Keratinocyte (primary cell): ENCODE measurements at regions not wholly inside any gene's neighbourhood (a gene's known extent, or its start where the extent isn't known, plus 50 kb on each side); places are given as distances from the start of the nearest gene placed in this dataset.

Experiments
- DNase-seq: peaks from one replicate; pipeline ENCODE4 v3.0.0-alpha.2; 2011; ENCODE audit warnings: low read depth, missing footprints, low spot score
- FAIRE-seq: peaks from 2 replicates; lab custom pipeline; 2011; peaks lifted over from hg19 to GRCh38; lab: Jason Lieb, UNC
- H2AFZ ChIP-seq: 2 replicates; pipeline ENCODE4 v1.6.0; 2012; ENCODE audit warnings: low read length, control low read depth, inconsistent platforms; ENCODE audit not compliant: control insufficient read depth
- H3K27ac ChIP-seq: 2 replicates; pipeline ENCODE4 v1.5.1; 2011; ENCODE audit warnings: low read length; ENCODE audit not compliant: control insufficient read depth, insufficient read depth
- H3K27me3 ChIP-seq: 3 replicates; pipeline ENCODE4 v1.6.0; 2011; ENCODE audit warnings: low read length; ENCODE audit not compliant: control insufficient read depth, insufficient read depth; ENCODE audit errors: extremely low read depth
- H3K36me3 ChIP-seq, 2 experiments: 2 replicates in 1 of 2; 3 replicates in 1 of 2; pipeline ENCODE4 v1.5.1; 2011; ENCODE audit warnings: low read length in 2 of 2, mild to moderate bottlenecking in 1 of 2; ENCODE audit not compliant: control insufficient read depth in 2 of 2, insufficient read depth in 2 of 2; ENCODE audit errors: extremely low read depth in 1 of 2
- H3K4me1 ChIP-seq: 3 replicates; pipeline ENCODE4 v1.5.1; 2011; ENCODE audit warnings: low read length; ENCODE audit not compliant: control insufficient read depth, insufficient read depth; ENCODE audit errors: extremely low read depth
- H3K4me2 ChIP-seq: 3 replicates; pipeline ENCODE4 v1.6.0; 2011; ENCODE audit warnings: low read depth, low read length; ENCODE audit not compliant: control insufficient read depth, insufficient read depth; ENCODE audit errors: extremely low read depth
- H3K4me3 ChIP-seq, 3 experiments: fragments of 200-600 bp in 1 of 3; sonication (generic) in 1 of 3; 2 replicates in 2 of 3; 3 replicates in 1 of 3; pipeline ENCODE4 v1.5.1; 2011 to 2016; ENCODE audit warnings: low read length in 3 of 3, mild to moderate bottlenecking in 3 of 3, control low read depth in 2 of 3, inconsistent platforms in 1 of 3, low read depth in 1 of 3, mixed read lengths in 1 of 3, mixed run types in 1 of 3, moderate library complexity in 1 of 3; ENCODE audit not compliant: control insufficient read depth in 2 of 3, insufficient read depth in 2 of 3; ENCODE audit errors: extremely low read depth in 1 of 3
- H3K79me2 ChIP-seq: 2 replicates; pipeline ENCODE4 v1.6.0; 2012; ENCODE audit warnings: low read length; ENCODE audit not compliant: control insufficient read depth, insufficient read depth
- H3K9ac ChIP-seq: 3 replicates; pipeline ENCODE4 v1.6.0; 2011; ENCODE audit warnings: low read length; ENCODE audit not compliant: control insufficient read depth, insufficient read depth; ENCODE audit errors: extremely low read depth
- H3K9me1 ChIP-seq: 3 replicates; pipeline ENCODE4 v1.6.0; 2011; ENCODE audit warnings: low read length; ENCODE audit not compliant: control insufficient read depth, insufficient read depth; ENCODE audit errors: extremely low read depth
- H3K9me3 ChIP-seq: 2 replicates; pipeline ENCODE4 v1.5.1; 2012; ENCODE audit warnings: low read depth, low read length; ENCODE audit not compliant: control insufficient read depth
- H4K20me1 ChIP-seq: 3 replicates; pipeline ENCODE4 v1.6.0; 2011; ENCODE audit warnings: low read length; ENCODE audit not compliant: control insufficient read depth, insufficient read depth; ENCODE audit errors: extremely low read depth
- CTCF ChIP-seq, 3 experiments: IDR thresholded peaks in 1 of 3; conservative IDR thresholded peaks in 1 of 3; optimal IDR thresholded peaks in 1 of 3; 2 replicates in 2 of 3; 3 replicates in 1 of 3; pipeline versions ENCODE3 to v1.5.1; 2011; ENCODE audit warnings: low read length in 3 of 3, mild to moderate bottlenecking in 3 of 3, moderate library complexity in 2 of 3, control low read depth in 1 of 3, inconsistent platforms in 1 of 3; ENCODE audit not compliant: insufficient read depth in 2 of 3; ENCODE audit errors: extremely low read depth in 1 of 3
- EZH2 ChIP-seq: IDR thresholded peaks from one replicate; pipeline ENCODE4 v1.6.1; 2012; ENCODE audit warnings: inconsistent platforms, mild to moderate bottlenecking, low read length, moderate library complexity
- dilution Hi-C: fragments of 300-500 bp; cut with MboI; formaldehyde crosslinking; loops from one replicate; pipeline ENCODE4 v1.7.0; 2020; ENCODE audit warnings: low sequenced_read_pairs; ENCODE audit not compliant: extremely low pct_ligation_motif_present

GRCh38 chr2:180473456-180473855 lies 466.4 kb upstream of the CWC22 start:
- no peak overlapping the region for H3K9ac ChIP-seq

GRCh38 chr2:180472133-180472532 lies 465.0 kb upstream of the CWC22 start:
- TF ChIP-seq CTCF (optimal IDR thresholded peaks at IDR 0.05 in 1 of 3, IDR thresholded peaks at IDR 0.05 in 1 of 3, conservative IDR thresholded peaks at IDR 0.05 in 1 of 3; ENCODE audit: extremely low read depth in 1 of 3, insufficient read depth in 2 of 3, low read length in 3 of 3) (no peak), EZH2 (no peak)
- H3K9me3 ChIP-seq, result no peaks in the 10 kb centered on the region
- H3K4me1 ChIP-seq, result no peaks in the 10 kb centered on the region
- H3K36me3 ChIP-seq, result no peaks in the 10 kb centered on the region
- no peak overlapping the region for H2AFZ ChIP-seq
- no peak overlapping the region for H3K27ac ChIP-seq
- no peak overlapping the region for H3K4me3 ChIP-seq
- no peaks in the 10 kb centered on the region for H3K79me2 ChIP-seq
- H3K9ac ChIP-seq, result no peak overlapping the region
- no peaks in the 10 kb centered on the region for H3K9me1 ChIP-seq
- H3K27me3 ChIP-seq, result no peaks in the 10 kb centered on the region
- no peak for FAIRE-seq
- dilution Hi-C loops, result no loop called here
- H4K20me1 ChIP-seq, result no peaks in the 10 kb centered on the region
- DNase-seq, result no peak
- no peak overlapping the region for H3K4me2 ChIP-seq

More at GRCh38 chr2:180473456-180473855, 466.4 kb upstream of the CWC22 start:
- Histone ChIP-seq H3K9me1 (no peaks in the 10 kb centered on the region), H3K79me2 (no peaks in the 10 kb centered on the region), H2AFZ (no peak overlapping the region), H3K4me3 (no peak overlapping the region), H4K20me1 (no peaks in the 10 kb centered on the region), H3K9me3 (no peaks in the 10 kb centered on the region), H3K4me2 (no peak overlapping the region), H3K27ac (no peak overlapping the region), H3K36me3 (no peaks in the 10 kb centered on the region), H3K27me3 (no peaks in the 10 kb centered on the region), H3K4me1 (no peaks in the 10 kb centered on the region)
- DNase-seq (no peak), FAIRE-seq (no peak)
- dilution Hi-C loops, result no loop called here
- TF ChIP-seq CTCF (optimal IDR thresholded peaks at IDR 0.05 in 1 of 3, IDR thresholded peaks at IDR 0.05 in 1 of 3, conservative IDR thresholded peaks at IDR 0.05 in 1 of 3; ENCODE audit: extremely low read depth in 1 of 3, insufficient read depth in 2 of 3, low read length in 3 of 3) (no peak), EZH2 (no peak)
